ENCODE measurements at regions not wholly inside any gene's neighbourhood (a gene's known extent, or its start where the extent isn't known, plus 50 kb on each side); places are given as distances from the start of the nearest gene placed in this dataset.

GRCh38 chrX:39677978-39678791 is 419.6 kb downstream of the BCOR start:
- no peak overlapping the region for H3K27ac ChIP-seq
- DNase-seq, result no peak
- H3K4me3 ChIP-seq, result no peak overlapping the region
- ATAC-seq, result no peak
- TF ChIP-seq CTCF (IDR thresholded peaks at IDR 0.05), result no peak
- no peaks in the 10 kb centered on the region for H3K4me1 ChIP-seq
- no peaks in the 10 kb centered on the region for H3K9me3 ChIP-seq
- no peaks in the 10 kb centered on the region for H3K36me3 ChIP-seq
- no peak for FAIRE-seq
- peaks cover 0 to 3% (median 0%) of the 10 kb centered on the region in 4 donors for H3K27me3 ChIP-seq
- intact Hi-C loops (cut with DNase I), result no loop called here
- 77 to 86% methylated on average over 19 of the region's 19 CpGs for WGBS, 2 donors

GRCh38 chrX:39678914-39679313 is 418.8 kb downstream of the BCOR start:
- peaks cover 0 to 6% (median 0%) of the 10 kb centered on the region in 4 donors for H3K27me3 ChIP-seq
- no peak overlapping the region for H3K4me3 ChIP-seq
- WGBS, 2 donors, result 84 to 89% methylated on average over 4 of the region's 4 CpGs
- ATAC-seq (no peak), FAIRE-seq (no peak), DNase-seq (no peak)
- intact Hi-C loops (cut with DNase I), result no loop called here
- no peak for TF ChIP-seq CTCF (IDR thresholded peaks at IDR 0.05)
- no peaks in the 10 kb centered on the region for H3K4me1 ChIP-seq
- no peak overlapping the region for H3K27ac ChIP-seq
- no peaks in the 10 kb centered on the region for H3K36me3 ChIP-seq
- H3K9me3 ChIP-seq, result no peaks in the 10 kb centered on the region

GRCh38 chrX:39679497-39680157 is 418.1 kb downstream of the BCOR start:
- no peak overlapping the region for H3K4me3 ChIP-seq
- DNase-seq (no peak), FAIRE-seq (no peak), ATAC-seq (no peak)
- TF ChIP-seq CTCF (IDR thresholded peaks at IDR 0.05), result no peak
- H3K36me3 ChIP-seq, result no peaks in the 10 kb centered on the region
- no peaks in the 10 kb centered on the region for H3K9me3 ChIP-seq
- no peaks in the 10 kb centered on the region for H3K4me1 ChIP-seq
- no peak overlapping the region for H3K27ac ChIP-seq
- intact Hi-C loops (cut with DNase I), result no loop called here
- 89 to 93% methylated on average over 8 of the region's 8 CpGs for whole genome bisulfite sequencing, 2 donors
- H3K27me3 ChIP-seq, result peaks cover 0 to 6% (median 0%) of the 10 kb centered on the region in 4 donors

- no peak for ATAC-seq
- Histone ChIP-seq H3K27me3 (peaks cover 0 to 6% (median 0%) of the 10 kb centered on the region in 4 donors), H3K27ac (no peak overlapping the region), H3K4me1 (no peaks in the 10 kb centered on the region), H3K36me3 (no peaks in the 10 kb centered on the region), H3K9me3 (no peaks in the 10 kb centered on the region), H3K4me3 (no peak overlapping the region)
- no peak for DNase-seq
- FAIRE-seq, result no peak
- TF ChIP-seq CTCF (IDR thresholded peaks at IDR 0.05), result no peak
- WGBS, 2 donors, result 65% methylated on average over 12 of the region's 12 CpGs
- intact Hi-C loops (cut with DNase I), result no loop called here
These were observed 415.9 kb downstream of the BCOR start for GRCh38 chrX:39681885-39682284.

- Histone ChIP-seq H3K27ac (no peak overlapping the region), H3K4me3 (no peak overlapping the region), H3K27me3 (peaks cover 0 to 7% (median 0%) of the 10 kb centered on the region in 4 donors), H3K36me3 (no peaks in the 10 kb centered on the region), H3K9me3 (no peaks in the 10 kb centered on the region), H3K4me1 (no peaks in the 10 kb centered on the region)
- WGBS, 2 donors, result 84 to 97% methylated on average over 3 of the region's 3 CpGs
- DNase-seq (no peak), ATAC-seq (no peak), FAIRE-seq (no peak)
- no peak for TF ChIP-seq CTCF (IDR thresholded peaks at IDR 0.05)
- intact Hi-C loops (cut with DNase I), result no loop called here
These were observed 415.0 kb downstream of the BCOR start for GRCh38 chrX:39682778-39683177.
